Prostate gland (tissue), 2 donors: ENCODE measurements at regions not wholly inside any gene's neighbourhood (a gene's known extent, or its start where the extent isn't known, plus 50 kb on each side); places are given as distances from the start of the nearest gene placed in this dataset.

Source experiments
- DNase-seq: peaks from one replicate; pipeline ENCODE4 v3.0.0-alpha.2; 2019; ENCODE audit warnings: low spot score
- H3K27ac ChIP-seq, 2 donors: fragments of 200-600 bp; sonication (generic); 2 replicates each; pipeline ENCODE4 v1.5.1; 2017 to 2019
- H3K27me3 ChIP-seq: fragments of 200-600 bp; sonication (generic); replicated peaks from 2 replicates; pipeline ENCODE4 v1.5.1; 2019; ENCODE audit not compliant: insufficient read depth
- H3K36me3 ChIP-seq, 2 donors: fragments of 200-600 bp; sonication (generic); 1 replicate in 1 of 2; 2 replicates in 1 of 2; pipeline versions ENCODE4 v1.5.1 to v1.8.1; 2017 to 2019
- H3K4me1 ChIP-seq: fragments of 200-600 bp; sonication (generic); replicated peaks from 2 replicates; pipeline ENCODE4 v1.5.1; 2019
- H3K4me3 ChIP-seq, 2 donors: fragments of 200-600 bp; sonication (generic); 2 replicates each; pipeline ENCODE4 v1.5.1; 2017 to 2019
- H3K9me3 ChIP-seq: fragments of 200-600 bp; sonication (generic); 2 replicates; pipeline ENCODE4 v1.5.1; 2017
- CTCF ChIP-seq, 4 experiments: fragments of 200-600 bp in 2 of 4; fragments of 450-650 bp in 2 of 4; sonication (generic) in 2 of 4; IDR thresholded peaks; 1 replicate in 3 of 4; 2 replicates in 1 of 4; pipeline ENCODE4 v1.5.1; 2016 to 2019; ENCODE audit warnings: antibody characterized with exemption in 4 of 4, mild to moderate bottlenecking in 2 of 4, moderate library complexity in 2 of 4
- POLR2A ChIP-seq: fragments of 450-650 bp; IDR thresholded peaks from one replicate; pipeline ENCODE4 v1.6.1; 2016; ENCODE audit warnings: antibody characterized with exemption, mild to moderate bottlenecking
- POLR2AphosphoS5 ChIP-seq: sonication (generic); formaldehyde crosslinking; IDR thresholded peaks from one replicate; pipeline ENCODE4 v1.6.1; 2017; ENCODE audit warnings: antibody characterized with exemption
- WGBS: methylation state at CpG from one replicate; pipeline ENCODE4 v1.1.5; 2018; 5-methylcytosine and 5-hydroxymethylcytosine counted together
- intact Hi-C: fragments of 100-400 bp; cut with DNase I; formaldehyde crosslinking; loops from one replicate; pipeline ENCODE4 v1.14.2; 2022

DNA sequence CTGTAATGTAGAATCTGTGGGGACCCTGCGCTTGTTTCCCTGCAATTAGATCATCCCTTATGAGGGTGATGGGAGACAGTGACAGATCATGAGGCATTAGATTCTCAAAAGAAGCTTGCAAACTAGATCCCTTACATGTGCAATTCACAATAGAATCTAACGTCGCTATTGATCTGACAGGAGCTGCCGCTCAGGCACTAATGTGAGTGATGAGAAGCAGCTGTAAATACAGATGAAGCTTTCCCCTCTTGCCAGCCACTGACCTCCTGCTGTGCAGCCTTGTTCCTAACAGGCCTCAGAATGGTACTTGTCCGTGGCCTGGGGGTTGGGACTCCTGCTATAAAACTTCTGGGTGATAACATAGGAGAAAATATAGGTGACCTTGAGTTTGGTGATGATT lies 1076.8 kb downstream of the PDHA2 start:
- no peaks in the 10 kb centered on the region for H3K9me3 ChIP-seq
- intact Hi-C loops = no loop called here
- no peak overlapping the region for H3K27ac ChIP-seq
- H3K27me3 ChIP-seq = no peaks in the 10 kb centered on the region
- TF ChIP-seq CTCF (IDR thresholded peaks at IDR 0.05) = no peak
- TF ChIP-seq POLR2A = no peak
- TF ChIP-seq POLR2AphosphoS5 = no peak
- WGBS = 70% methylated on average over 5 of the region's 5 CpGs
- H3K4me3 ChIP-seq = no peak overlapping the region
- H3K36me3 ChIP-seq = no peaks in the 10 kb centered on the region
- H3K4me1 ChIP-seq = no peaks in the 10 kb centered on the region
- no peak for DNase-seq

DNA sequence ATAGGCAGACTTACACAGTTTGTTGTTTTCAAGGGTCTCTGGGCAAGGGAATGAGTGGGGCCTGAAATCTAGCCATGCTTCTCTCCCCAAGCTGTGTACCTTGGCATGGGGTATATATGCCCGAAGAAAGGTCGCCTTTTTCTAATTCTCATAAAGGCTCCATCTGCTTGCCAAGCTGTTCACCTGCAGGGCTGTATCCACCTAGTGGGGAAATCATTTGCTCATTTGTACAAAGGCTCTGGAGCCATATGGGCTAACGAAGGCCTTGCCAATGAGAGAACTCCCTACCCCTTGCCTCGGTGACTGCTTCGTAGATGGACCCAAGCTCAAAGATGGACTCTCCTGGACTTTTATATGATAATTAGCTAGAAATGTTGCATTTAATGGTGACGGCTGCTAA lies 1097.0 kb downstream of the PDHA2 start:
- H3K27me3 ChIP-seq = no peaks in the 10 kb centered on the region
- no peaks in the 10 kb centered on the region for H3K4me1 ChIP-seq
- H3K9me3 ChIP-seq = no peaks in the 10 kb centered on the region
- intact Hi-C loops = no loop called here
- H3K4me3 ChIP-seq = no peak overlapping the region
- H3K36me3 ChIP-seq = no peaks in the 10 kb centered on the region
- TF ChIP-seq CTCF (IDR thresholded peaks at IDR 0.05) (no peak), POLR2A (no peak), POLR2AphosphoS5 (no peak)
- no peak overlapping the region for H3K27ac ChIP-seq
- no peak for DNase-seq
- 96% methylated on average over 6 of the region's 6 CpGs for WGBS

DNA sequence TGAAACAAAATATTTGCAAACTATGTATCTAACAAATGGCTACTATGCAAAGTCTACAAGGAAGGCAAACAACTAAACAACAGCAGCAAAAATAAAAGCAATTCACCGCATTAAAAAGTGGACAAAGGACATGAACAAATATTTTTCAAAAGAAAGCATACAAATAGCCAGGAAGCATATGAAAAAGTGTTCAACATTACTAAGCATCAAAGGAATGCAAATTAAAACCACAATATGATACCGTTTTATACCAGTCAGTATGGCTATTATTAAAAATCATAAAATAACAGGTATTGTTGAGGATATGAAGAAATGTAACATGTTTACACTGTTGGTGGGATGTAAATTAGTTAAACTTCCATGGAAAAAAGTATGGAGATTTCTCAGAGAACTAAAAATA lies 1106.7 kb downstream of the PDHA2 start:
- Histone ChIP-seq H3K36me3 (no peaks in the 10 kb centered on the region), H3K4me1 (no peaks in the 10 kb centered on the region), H3K27ac (no peak overlapping the region), H3K27me3 (no peaks in the 10 kb centered on the region), H3K4me3 (no peak overlapping the region), H3K9me3 (no peaks in the 10 kb centered on the region)
- TF ChIP-seq POLR2A = no peak
- no peak for TF ChIP-seq CTCF (IDR thresholded peaks at IDR 0.05)
- TF ChIP-seq POLR2AphosphoS5 = no peak
- intact Hi-C loops = no loop called here
- no peak for DNase-seq
- 63% methylated on average over 2 of the region's 2 CpGs for WGBS

- H3K4me1 ChIP-seq = no peaks in the 10 kb centered on the region
- H3K27ac ChIP-seq = no peak overlapping the region
- no peak overlapping the region for H3K4me3 ChIP-seq
- H3K36me3 ChIP-seq = no peaks in the 10 kb centered on the region
- WGBS = 93% methylated on average over 1 of the region's 1 CpG
- no peaks in the 10 kb centered on the region for H3K27me3 ChIP-seq
- TF ChIP-seq POLR2AphosphoS5 (no peak), CTCF (IDR thresholded peaks at IDR 0.05) (no peak)
- no peak for DNase-seq
- intact Hi-C loops = no loop called here
- H3K9me3 ChIP-seq = no peaks in the 10 kb centered on the region
These were observed 1112.7 kb downstream of the PDHA2 start for GRCh38 chr4:96952610-96953009.

DNA sequence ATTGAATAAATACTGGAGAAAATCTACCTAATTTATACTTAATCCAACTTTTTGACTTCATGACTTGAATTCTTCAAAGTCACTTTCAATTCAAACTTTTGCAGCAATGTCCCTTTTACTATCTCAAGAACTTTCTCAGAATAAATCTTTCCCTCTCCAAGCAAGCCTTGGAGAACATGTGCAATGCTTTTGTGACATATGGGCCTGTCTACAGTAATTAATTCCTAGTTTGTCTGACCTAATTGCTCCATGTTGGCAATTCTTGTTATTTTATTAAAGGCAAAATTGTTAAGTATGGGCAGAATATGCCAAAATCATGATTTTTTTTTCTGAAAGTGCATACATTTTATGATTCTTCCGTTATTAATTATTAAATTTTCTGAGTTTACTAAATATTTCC lies 1115.3 kb downstream of the PDHA2 start:
- no peak for DNase-seq
- no peak overlapping the region for H3K27ac ChIP-seq
- no peak overlapping the region for H3K4me3 ChIP-seq
- WGBS = 85% methylated on average over 1 of the region's 1 CpG
- no peaks in the 10 kb centered on the region for H3K4me1 ChIP-seq
- no peaks in the 10 kb centered on the region for H3K9me3 ChIP-seq
- no peaks in the 10 kb centered on the region for H3K27me3 ChIP-seq
- intact Hi-C loops = no loop called here
- TF ChIP-seq CTCF (IDR thresholded peaks at IDR 0.05) = no peak
- TF ChIP-seq POLR2A = no peak
- no peak for TF ChIP-seq POLR2AphosphoS5
- no peaks in the 10 kb centered on the region for H3K36me3 ChIP-seq
